GM23338 (cell line): ENCODE measurements at regions not wholly inside any gene's neighbourhood (a gene's known extent, or its start where the extent isn't known, plus 50 kb on each side); places are given as distances from the start of the nearest gene placed in this dataset.

ENCODE experiments used
- ATAC-seq: fragments of 200-7000 bp; cut with Tn5 transposase; 3 replicates; pipeline ENCODE4 v1.9.1; 2020
- DNase-seq: peaks from one replicate; pipeline ENCODE4 v3.0.0-alpha.2; 2015; ENCODE audit warnings: low spot score
- H2AFZ ChIP-seq: fragments of 200-600 bp; sonication (generic); 2 replicates; pipeline ENCODE4 v1.8.0; 2016; ENCODE audit warnings: antibody characterized with exemption, mild to moderate bottlenecking, moderate library complexity
- H3F3A ChIP-seq: fragments of 200-600 bp; sonication (generic); replicated peaks from 2 replicates; pipeline ENCODE4 v1.8.0; 2017; ENCODE audit warnings: antibody characterized with exemption, mixed run types, low read depth
- H3K27ac ChIP-seq: fragments of 200-600 bp; sonication (generic); 2 replicates; pipeline ENCODE4 v1.6.1; 2016; ENCODE audit warnings: low read depth
- H3K27me3 ChIP-seq: fragments of 200-600 bp; sonication (generic); 2 replicates; pipeline ENCODE4 v1.8.0; 2016; ENCODE audit warnings: mild to moderate bottlenecking, mixed run types, moderate library complexity; ENCODE audit not compliant: insufficient read depth
- H3K36me3 ChIP-seq: fragments of 200-600 bp; sonication (generic); 2 replicates; pipeline ENCODE4 v1.8.0; 2016; ENCODE audit warnings: mild to moderate bottlenecking; ENCODE audit not compliant: insufficient read depth
- H3K4me1 ChIP-seq: fragments of 200-600 bp; sonication (generic); 2 replicates; pipeline ENCODE4 v1.8.0; 2016; ENCODE audit warnings: mild to moderate bottlenecking, moderate library complexity; ENCODE audit not compliant: insufficient read depth
- H3K4me2 ChIP-seq: fragments of 200-600 bp; sonication (generic); 2 replicates; pipeline ENCODE4 v1.7.1; 2017; ENCODE audit warnings: mixed run types
- H3K4me3 ChIP-seq: fragments of 200-600 bp; sonication (generic); 2 replicates; pipeline ENCODE4 v1.6.1; 2016; ENCODE audit warnings: mixed run types
- H3K79me2 ChIP-seq: fragments of 200-600 bp; sonication (generic); replicated peaks from 2 replicates; pipeline ENCODE4 v1.8.0; 2017; ENCODE audit warnings: mild to moderate bottlenecking; ENCODE audit not compliant: insufficient read depth
- H3K9me2 ChIP-seq: fragments of 200-600 bp; sonication (generic); 2 replicates; pipeline ENCODE4 v1.8.0; 2017; ENCODE audit not compliant: insufficient read depth
- H4K20me1 ChIP-seq: fragments of 200-600 bp; sonication (generic); replicated peaks from 2 replicates; pipeline ENCODE4 v1.8.0; 2017; ENCODE audit warnings: mild to moderate bottlenecking; ENCODE audit not compliant: insufficient read depth
- H3K27ac Mint-ChIP-seq: 2 replicates; pipeline ENCODE4 v1.8.0; 2020; ENCODE audit warnings: inconsistent platforms, mild to moderate bottlenecking, moderate library complexity, mixed read lengths
- H3K27me3 Mint-ChIP-seq: 3 replicates; pipeline ENCODE4 v1.8.0; 2022; ENCODE audit warnings: low read depth, mild to moderate bottlenecking, moderate library complexity, mixed read lengths, inconsistent platforms; ENCODE audit not compliant: insufficient read depth, poor library complexity
- H3K36me3 Mint-ChIP-seq: 3 replicates; pipeline ENCODE4 v1.8.0; 2021; ENCODE audit warnings: low read depth, mild to moderate bottlenecking, inconsistent platforms, moderate library complexity, mixed read lengths
- H3K4me1 Mint-ChIP-seq: 3 replicates; pipeline ENCODE4 v1.8.0; 2020; ENCODE audit warnings: mild to moderate bottlenecking, inconsistent platforms, mixed read lengths
- H3K4me3 Mint-ChIP-seq: 3 replicates; pipeline ENCODE4 v1.8.0; 2021; ENCODE audit warnings: moderate library complexity, mild to moderate bottlenecking, inconsistent platforms, mixed read lengths
- H3K9me3 Mint-ChIP-seq: 3 replicates; pipeline ENCODE4 v1.8.0; 2020; ENCODE audit warnings: moderate library complexity, mild to moderate bottlenecking, inconsistent platforms, mixed read lengths
- CREB1 ChIP-seq: fragments of 250-450 bp; sonication (Bioruptor Pico); IDR thresholded peaks from 2 replicates; pipeline ENCODE4 v1.5.0; 2020; ENCODE audit warnings: low read depth, mild to moderate bottlenecking, moderate library complexity
- EZH2phosphoT487 ChIP-seq: fragments of 200-600 bp; sonication (generic); IDR thresholded peaks from one replicate; pipeline ENCODE4 v1.8.1; 2018; ENCODE audit warnings: antibody characterized with exemption; ENCODE audit not compliant: unreplicated experiment
- POLR2AphosphoS5 ChIP-seq: IDR thresholded peaks from 2 replicates; pipeline ENCODE4 v1.6.1; 2016; ENCODE audit warnings: antibody characterized with exemption, low read depth
- ZNF114 ChIP-seq: fragments of 250-450 bp; sonication (Bioruptor Pico); IDR thresholded peaks from 2 replicates; pipeline ENCODE4 v1.5.0; 2020; ENCODE audit warnings: mild to moderate bottlenecking, moderate library complexity
- ZNF331 ChIP-seq: fragments of 250-450 bp; sonication (Bioruptor Pico); IDR thresholded peaks from 2 replicates; pipeline ENCODE4 v1.5.0; 2020; ENCODE audit warnings: low read depth, mild to moderate bottlenecking, moderate library complexity
- TF ChIP-seq, protein P1 (sequence below): IDR thresholded peaks from one replicate; pipeline ENCODE4 v1.6.1; 2018; ENCODE audit warnings: antibody characterized with exemption; ENCODE audit not compliant: unreplicated experiment
- TF ChIP-seq, protein P2 (sequence below): IDR thresholded peaks from 2 replicates; pipeline ENCODE4 v1.6.1; 2016; ENCODE audit warnings: antibody characterized with exemption

DNA sequence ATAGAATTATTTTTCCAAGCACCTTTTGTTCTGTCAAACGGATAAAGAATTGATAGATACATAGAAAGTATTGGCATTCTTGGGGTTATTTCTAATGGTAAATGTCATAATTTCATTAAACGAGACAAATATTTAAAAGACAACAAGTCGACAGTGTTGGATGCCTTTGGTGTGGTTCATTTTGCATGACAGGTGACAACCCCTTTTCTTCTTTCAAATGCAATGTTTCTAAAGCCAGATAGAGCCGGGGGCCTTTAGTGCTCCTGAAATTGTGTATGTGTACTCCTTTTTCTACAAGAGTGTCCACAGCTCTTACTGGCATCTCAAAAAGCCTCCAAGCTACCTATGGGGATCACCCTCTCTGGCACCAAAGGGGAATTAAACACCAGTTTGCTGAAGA is 350.8 kb upstream of the ID2 start:
- Histone ChIP-seq H2AFZ (peak overlapping the region; percentile 23; the same call in 1 of the 2 replicates), H4K20me1 (no peaks in the 10 kb centered on the region), H3K27me3 (no peaks in the 10 kb centered on the region), H3K79me2 (no peaks in the 10 kb centered on the region), H3F3A (no peaks in the 10 kb centered on the region), H3K4me3 (no peak overlapping the region), H3K9me2 (0 out of 2 replicates have a peak, but pooled peaks cover 8% of the 10 kb centered on the region), H3K36me3 (no peaks in the 10 kb centered on the region), H3K27ac (no peak overlapping the region), H3K4me1 (no peaks in the 10 kb centered on the region), H3K4me2 (no peak overlapping the region)
- Mint-ChIP-seq H3K36me3 (no peaks in the 10 kb centered on the region), H3K9me3 (peaks cover 4% of the 10 kb centered on the region; the same call in 2 of the 3 replicates), H3K27ac (no peak overlapping the region), H3K27me3 (no peaks in the 10 kb centered on the region), H3K4me1 (peaks cover 12% of the 10 kb centered on the region; the same call in 2 of the 3 replicates), H3K4me3 (no peak overlapping the region)
- DNase-seq: no peak
- no peak for TF ChIP-seq EZH2phosphoT487
- TF ChIP-seq, protein P1, sequence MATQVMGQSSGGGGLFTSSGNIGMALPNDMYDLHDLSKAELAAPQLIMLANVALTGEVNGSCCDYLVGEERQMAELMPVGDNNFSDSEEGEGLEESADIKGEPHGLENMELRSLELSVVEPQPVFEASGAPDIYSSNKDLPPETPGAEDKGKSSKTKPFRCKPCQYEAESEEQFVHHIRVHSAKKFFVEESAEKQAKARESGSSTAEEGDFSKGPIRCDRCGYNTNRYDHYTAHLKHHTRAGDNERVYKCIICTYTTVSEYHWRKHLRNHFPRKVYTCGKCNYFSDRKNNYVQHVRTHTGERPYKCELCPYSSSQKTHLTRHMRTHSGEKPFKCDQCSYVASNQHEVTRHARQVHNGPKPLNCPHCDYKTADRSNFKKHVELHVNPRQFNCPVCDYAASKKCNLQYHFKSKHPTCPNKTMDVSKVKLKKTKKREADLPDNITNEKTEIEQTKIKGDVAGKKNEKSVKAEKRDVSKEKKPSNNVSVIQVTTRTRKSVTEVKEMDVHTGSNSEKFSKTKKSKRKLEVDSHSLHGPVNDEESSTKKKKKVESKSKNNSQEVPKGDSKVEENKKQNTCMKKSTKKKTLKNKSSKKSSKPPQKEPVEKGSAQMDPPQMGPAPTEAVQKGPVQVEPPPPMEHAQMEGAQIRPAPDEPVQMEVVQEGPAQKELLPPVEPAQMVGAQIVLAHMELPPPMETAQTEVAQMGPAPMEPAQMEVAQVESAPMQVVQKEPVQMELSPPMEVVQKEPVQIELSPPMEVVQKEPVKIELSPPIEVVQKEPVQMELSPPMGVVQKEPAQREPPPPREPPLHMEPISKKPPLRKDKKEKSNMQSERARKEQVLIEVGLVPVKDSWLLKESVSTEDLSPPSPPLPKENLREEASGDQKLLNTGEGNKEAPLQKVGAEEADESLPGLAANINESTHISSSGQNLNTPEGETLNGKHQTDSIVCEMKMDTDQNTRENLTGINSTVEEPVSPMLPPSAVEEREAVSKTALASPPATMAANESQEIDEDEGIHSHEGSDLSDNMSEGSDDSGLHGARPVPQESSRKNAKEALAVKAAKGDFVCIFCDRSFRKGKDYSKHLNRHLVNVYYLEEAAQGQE: no peak
- no peak for TF ChIP-seq CREB1 (CRISPR knock-in tag)
- no peak for TF ChIP-seq ZNF114
- ATAC-seq: no peak

DNA sequence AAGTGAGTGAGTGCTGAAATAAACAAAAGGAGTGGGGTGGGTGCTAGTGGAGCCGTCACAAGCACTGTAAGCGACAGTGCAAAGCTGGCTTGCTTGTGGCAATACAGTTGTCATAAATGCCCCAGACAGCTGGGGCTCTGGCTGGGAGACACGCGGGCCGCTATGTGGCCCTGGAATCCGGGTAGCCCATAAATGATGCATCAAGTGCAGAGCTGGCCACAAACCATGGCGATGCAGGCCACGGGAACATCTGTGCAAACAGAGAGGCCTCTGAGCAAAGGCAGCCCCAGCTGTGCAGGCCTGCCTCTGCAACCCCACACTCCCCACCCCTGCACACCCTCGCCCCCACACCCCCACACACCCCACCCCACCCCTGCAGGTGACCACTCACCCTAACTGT is 349.2 kb upstream of the ID2 start:
- no peak overlapping the region for H3K27ac ChIP-seq
- no peak overlapping the region for H2AFZ ChIP-seq
- no peaks in the 10 kb centered on the region for H3K79me2 ChIP-seq
- H3F3A ChIP-seq: no peaks in the 10 kb centered on the region
- H3K9me2 ChIP-seq: no peaks in the 10 kb centered on the region
- H3K27me3 Mint-ChIP-seq: no peaks in the 10 kb centered on the region
- no peak overlapping the region for H3K4me3 ChIP-seq
- no peaks in the 10 kb centered on the region for H3K36me3 Mint-ChIP-seq
- no peaks in the 10 kb centered on the region for H4K20me1 ChIP-seq
- no peaks in the 10 kb centered on the region for H3K36me3 ChIP-seq
- H3K4me3 Mint-ChIP-seq: no peak overlapping the region
- peaks cover 12% of the 10 kb centered on the region; the same call in 2 of the 3 replicates for H3K4me1 Mint-ChIP-seq
- peaks cover 4% of the 10 kb centered on the region; the same call in 2 of the 3 replicates for H3K9me3 Mint-ChIP-seq
- no peaks in the 10 kb centered on the region for H3K27me3 ChIP-seq
- no peak for ATAC-seq
- H3K27ac Mint-ChIP-seq: no peak overlapping the region
- no peak overlapping the region for H3K4me2 ChIP-seq
- no peaks in the 10 kb centered on the region for H3K4me1 ChIP-seq
- no peak for DNase-seq
- TF ChIP-seq ZNF331 (CRISPR knock-in tag) (no peak), POLR2AphosphoS5 (no peak), EZH2phosphoT487 (no peak), CREB1 (CRISPR knock-in tag) (no peak)
- TF ChIP-seq, protein P2, sequence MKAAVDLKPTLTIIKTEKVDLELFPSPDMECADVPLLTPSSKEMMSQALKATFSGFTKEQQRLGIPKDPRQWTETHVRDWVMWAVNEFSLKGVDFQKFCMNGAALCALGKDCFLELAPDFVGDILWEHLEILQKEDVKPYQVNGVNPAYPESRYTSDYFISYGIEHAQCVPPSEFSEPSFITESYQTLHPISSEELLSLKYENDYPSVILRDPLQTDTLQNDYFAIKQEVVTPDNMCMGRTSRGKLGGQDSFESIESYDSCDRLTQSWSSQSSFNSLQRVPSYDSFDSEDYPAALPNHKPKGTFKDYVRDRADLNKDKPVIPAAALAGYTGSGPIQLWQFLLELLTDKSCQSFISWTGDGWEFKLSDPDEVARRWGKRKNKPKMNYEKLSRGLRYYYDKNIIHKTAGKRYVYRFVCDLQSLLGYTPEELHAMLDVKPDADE: no peak
- TF ChIP-seq, protein P1: no peak
